ENCODE measurements at regions not wholly inside any gene's neighbourhood (a gene's known extent, or its start where the extent isn't known, plus 50 kb on each side); places are given as distances from the start of the nearest gene placed in this dataset.

- Histone ChIP-seq H3K4me1 (no peaks in the 10 kb centered on the region), H3K9me3 (no peaks in the 10 kb centered on the region), H3K27ac (no peak overlapping the region), H3K27me3 (no peaks in the 10 kb centered on the region), H3K36me3 (no peaks in the 10 kb centered on the region), H3K4me3 (no peak overlapping the region)
- intact Hi-C loops (cut with DNase I) = no loop called here
- no peak for ATAC-seq
- DNase-seq = no peak
- TF ChIP-seq CTCF (IDR thresholded peaks at IDR 0.05) = no peak
Observed at GRCh38 chr20:6566821-6567220, 200.7 kb upstream of the BMP2 start.

- intact Hi-C loops (cut with DNase I) = no loop called here
- TF ChIP-seq CTCF (IDR thresholded peaks at IDR 0.05) = no peak
- no peaks in the 10 kb centered on the region for H3K4me1 ChIP-seq
- no peak overlapping the region for H3K4me3 ChIP-seq
- ATAC-seq = no peak
- H3K9me3 ChIP-seq = no peaks in the 10 kb centered on the region
- no peaks in the 10 kb centered on the region for H3K36me3 ChIP-seq
- H3K27me3 ChIP-seq = no peaks in the 10 kb centered on the region
- no peak overlapping the region for H3K27ac ChIP-seq
- no peak for DNase-seq
Observed at GRCh38 chr20:6562111-6562510, 205.4 kb upstream of the BMP2 start.

- H3K27me3 ChIP-seq = no peaks in the 10 kb centered on the region
Observed at GRCh38 chr20:6560978-6561377, 206.5 kb upstream of the BMP2 start.

GRCh38 chr20:6559791-6560190 lies 207.7 kb upstream of the BMP2 start:
- DNase-seq (no peak), ATAC-seq (no peak)
- TF ChIP-seq CTCF (IDR thresholded peaks at IDR 0.05) = no peak
- Histone ChIP-seq H3K27me3 (no peaks in the 10 kb centered on the region), H3K4me3 (no peak overlapping the region), H3K36me3 (no peaks in the 10 kb centered on the region), H3K9me3 (no peaks in the 10 kb centered on the region), H3K27ac (no peak overlapping the region), H3K4me1 (no peaks in the 10 kb centered on the region)
- intact Hi-C loops (cut with DNase I) = no loop called here

More at GRCh38 chr20:6560978-6561377, 206.5 kb upstream of the BMP2 start:
- Histone ChIP-seq H3K4me3 (no peak overlapping the region), H3K27ac (no peak overlapping the region), H3K9me3 (no peaks in the 10 kb centered on the region), H3K4me1 (no peaks in the 10 kb centered on the region), H3K36me3 (no peaks in the 10 kb centered on the region)
- TF ChIP-seq CTCF (IDR thresholded peaks at IDR 0.05) = no peak
- intact Hi-C loops (cut with DNase I) = no loop called here
- DNase-seq (no peak), ATAC-seq (no peak)

- H3K36me3 ChIP-seq = no peaks in the 10 kb centered on the region
- no peak overlapping the region for H3K27ac ChIP-seq
- DNase-seq (no peak), ATAC-seq (no peak)
- H3K4me1 ChIP-seq = no peaks in the 10 kb centered on the region
- no peak for TF ChIP-seq CTCF (IDR thresholded peaks at IDR 0.05)
- no peaks in the 10 kb centered on the region for H3K9me3 ChIP-seq
- H3K4me3 ChIP-seq = no peak overlapping the region
- intact Hi-C loops (cut with DNase I) = no loop called here
- H3K27me3 ChIP-seq = no peaks in the 10 kb centered on the region
Observed at GRCh38 chr20:6558341-6558740, 209.1 kb upstream of the BMP2 start.

GRCh38 chr20:6533761-6534479 lies 233.6 kb upstream of the BMP2 start:
- Histone ChIP-seq H3K9me3 (no peaks in the 10 kb centered on the region), H3K4me3 (no peak overlapping the region), H3K27ac (peak overlapping the region; percentile 8), H3K27me3 (no peaks in the 10 kb centered on the region), H3K36me3 (no peaks in the 10 kb centered on the region), H3K4me1 (no peaks in the 10 kb centered on the region)
- intact Hi-C loops (cut with DNase I) = no loop called here
- DNase-seq (no peak), ATAC-seq (no peak)
- no peak for TF ChIP-seq CTCF (IDR thresholded peaks at IDR 0.05)

All from upper lobe of right lung (tissue), 1 donor.